KG1 (cell line): ENCODE measurements at regions not wholly inside any gene's neighbourhood (a gene's known extent, or its start where the extent isn't known, plus 50 kb on each side); places are given as distances from the start of the nearest gene placed in this dataset.

Source experiments
- DNase-seq: peaks from one replicate; lab custom pipeline; 2025; lab: John Stamatoyannopoulos, UW

- DNase-seq: no peak
Observed at GRCh38 chr19:31601855-31602254, 252.6 kb upstream of the TSHZ3 start.

GRCh38 chr19:31602548-31602947, 253.3 kb upstream of the TSHZ3 start:
- DNase-seq: no peak

- DNase-seq: no peak
Observed at GRCh38 chr19:31604493-31605040, 255.3 kb upstream of the TSHZ3 start.

DNA sequence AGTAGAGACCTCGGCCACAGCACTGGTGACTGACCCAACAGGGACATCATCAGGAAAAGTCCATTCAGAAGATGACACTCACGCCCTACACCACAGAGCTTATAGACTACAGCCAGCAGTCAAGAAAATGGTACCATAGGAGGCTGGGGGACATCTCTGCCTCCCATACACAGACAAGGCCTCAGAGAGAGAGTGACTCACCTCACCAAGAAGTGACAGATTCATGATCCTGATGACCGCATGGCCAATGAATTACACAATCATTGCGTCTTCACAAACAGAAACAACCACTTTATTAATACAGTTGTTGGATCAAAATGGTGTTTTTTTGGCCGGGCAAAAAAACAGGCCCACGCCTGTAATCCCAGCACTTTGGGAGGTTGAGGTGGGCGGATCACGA, 260.8 kb upstream of the TSHZ3 start:
- DNase-seq: no peak

- DNase-seq: no peak
Observed at GRCh38 chr19:31611046-31611877, 262.0 kb upstream of the TSHZ3 start.

GRCh38 chr19:31612873-31613272, 263.6 kb upstream of the TSHZ3 start:
- no peak for DNase-seq

- DNase-seq: no peak
Observed at GRCh38 chr19:31613683-31614219, 264.5 kb upstream of the TSHZ3 start.

GRCh38 chr19:31616031-31616430, 266.8 kb upstream of the TSHZ3 start:
- DNase-seq: no peak

GRCh38 chr19:31617010-31617585, 267.9 kb upstream of the TSHZ3 start:
- no peak for DNase-seq

- DNase-seq: no peak
Observed at GRCh38 chr19:31625056-31625455, 275.8 kb upstream of the TSHZ3 start.

GRCh38 chr19:31625575-31625974, 276.3 kb upstream of the TSHZ3 start:
- DNase-seq: no peak

DNA sequence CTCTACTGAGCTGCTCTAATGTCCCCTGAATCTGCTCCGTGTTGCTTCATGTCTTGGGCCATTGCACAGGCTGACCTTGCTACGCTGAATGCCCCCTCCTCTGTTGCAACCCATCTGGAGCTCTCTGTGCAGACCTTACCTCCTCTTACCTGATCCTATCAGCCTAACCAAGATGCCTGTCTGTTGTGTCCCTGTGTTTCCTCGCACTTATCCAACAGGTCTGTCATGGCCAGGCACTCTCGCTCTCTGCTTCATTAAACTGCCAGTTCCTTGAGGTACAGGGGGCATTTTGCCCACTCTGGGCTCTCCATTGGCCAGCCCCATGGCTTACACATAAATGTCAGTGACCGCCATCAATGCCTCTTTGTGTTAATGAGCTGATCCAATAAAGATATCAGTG, 277.7 kb upstream of the TSHZ3 start:
- DNase-seq: no peak

GRCh38 chr19:31627620-31628365, 278.6 kb upstream of the TSHZ3 start:
- no peak for DNase-seq

GRCh38 chr19:31629579-31630363, 280.5 kb upstream of the TSHZ3 start:
- DNase-seq: no peak

DNA sequence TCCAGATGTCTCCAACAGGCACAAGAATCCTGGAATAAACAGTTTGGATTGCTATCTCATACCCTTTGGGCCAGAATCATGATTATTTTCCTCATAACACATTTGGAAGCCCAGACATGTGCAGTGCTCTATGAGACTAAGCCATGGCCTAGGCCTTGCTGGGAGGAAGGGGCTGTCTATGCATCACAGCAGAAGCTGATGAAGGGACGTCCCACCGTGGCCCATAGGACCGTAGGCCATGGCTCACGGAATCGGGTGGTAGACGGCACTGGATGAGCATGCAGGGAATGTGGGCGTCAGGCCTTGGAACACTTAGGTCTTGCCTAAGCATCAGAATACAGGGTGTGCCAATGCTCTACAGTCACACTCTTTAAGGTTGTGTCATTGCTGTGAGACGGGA, 283.8 kb upstream of the TSHZ3 start:
- DNase-seq: no peak

GRCh38 chr19:31639306-31639705, 290.1 kb upstream of the TSHZ3 start:
- no peak for DNase-seq

DNA sequence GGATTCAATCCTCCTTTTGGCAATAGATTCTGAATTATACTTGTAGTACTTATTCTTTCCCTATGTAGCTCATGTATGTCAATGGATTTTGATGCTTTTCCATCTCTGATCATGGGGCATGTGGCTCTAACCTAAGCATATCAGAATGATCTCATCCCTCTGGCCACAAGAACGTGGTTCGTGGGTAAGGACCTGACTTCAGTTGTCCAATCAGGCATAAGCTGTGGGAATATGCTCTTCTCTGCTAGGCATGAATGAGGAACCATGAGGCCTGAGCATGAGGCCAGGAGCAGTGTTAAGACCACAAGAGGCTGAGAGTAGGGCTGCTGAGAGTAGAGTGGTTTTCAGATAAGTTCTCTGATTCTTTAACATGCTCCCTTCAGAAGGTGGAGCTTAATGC, 292.4 kb upstream of the TSHZ3 start:
- DNase-seq: no peak

- DNase-seq: no peak
Observed at GRCh38 chr19:31648347-31648746, 299.1 kb upstream of the TSHZ3 start.

- no peak for DNase-seq
Observed at GRCh38 chr19:31656507-31656906, 307.3 kb upstream of the TSHZ3 start.

- no peak for DNase-seq
Observed at GRCh38 chr19:31658993-31659896, 310.0 kb upstream of the TSHZ3 start.

DNA sequence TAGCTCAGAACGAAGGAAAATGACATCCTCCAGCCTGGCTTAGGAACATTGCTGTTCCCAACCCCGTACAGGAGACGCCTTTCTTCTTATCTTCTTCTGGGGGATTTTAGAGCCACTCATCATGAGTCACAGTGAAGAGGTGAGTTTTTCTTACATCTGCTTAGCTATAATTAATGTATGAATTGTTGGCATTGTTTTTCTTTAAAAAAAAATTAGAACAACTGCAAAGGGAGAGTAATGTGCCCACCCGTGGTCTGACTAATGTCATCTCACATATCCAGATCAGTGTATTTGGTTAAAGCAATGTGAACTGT, 310.6 kb upstream of the TSHZ3 start:
- no peak for DNase-seq
